Activated naive CD4-positive, alpha-beta T cell treated with anti-CD3 and anti-CD28 coated beads, Interleukin-2, amount 50 U/mL, for 72 hours (primary cell): ENCODE measurements at regions not wholly inside any gene's neighbourhood (a gene's known extent, or its start where the extent isn't known, plus 50 kb on each side); places are given as distances from the start of the nearest gene placed in this dataset.
"Not testable (repeated sequence)": the region's sequence is repeated elsewhere in the genome, so short reads cannot be mapped to it uniquely, and the experiment has no call there.

Source experiments
- ATAC-seq, 2 donors: fragments of 150-1000 bp; cut with Tn5 transposase; 2 replicates each; pipeline ENCODE4 v1.10.0; 2021; ENCODE audit warnings: mild to moderate bottlenecking in 2 of 2, moderate library complexity in 2 of 2
- DNase-seq, 2 donors: peaks; one replicate each; pipeline ENCODE4 v3.0.0; 2021 to 2022; ENCODE audit warnings: low spot score in 2 of 2
- H3K27ac Mint-ChIP-seq, 2 donors: one replicate each; pipeline ENCODE4 v1.8.0; 2022; ENCODE audit warnings: mild to moderate bottlenecking in 2 of 2, mixed read lengths in 2 of 2
- H3K36me3 Mint-ChIP-seq, 2 donors: one replicate each; pipeline ENCODE4 v1.8.0; 2022; ENCODE audit warnings: mixed read lengths in 2 of 2
- H3K9me3 Mint-ChIP-seq, 2 donors: one replicate each; pipeline ENCODE4 v1.8.0; 2022; ENCODE audit warnings: mixed read lengths in 2 of 2

GRCh38 chr10:25869067-25869591, 64.9 kb upstream of the MYO3A start:
- ATAC-seq (no peak), DNase-seq (no peak)
- Mint-ChIP-seq H3K9me3 (peaks cover 9 to 11% of the 10 kb centered on the region in 2 donors), H3K36me3 (no peaks in the 10 kb centered on the region), H3K27ac (no peak overlapping the region)

- H3K27ac Mint-ChIP-seq = no peak overlapping the region
- no peak for ATAC-seq
These were observed 64.4 kb upstream of the MYO3A start for GRCh38 chr10:25869609-25870008.

GRCh38 chr10:25874402-25874801, 59.6 kb upstream of the MYO3A start:
- DNase-seq, H3K36me3 Mint-ChIP-seq, H3K9me3 Mint-ChIP-seq, H3K27ac Mint-ChIP-seq, ATAC-seq: not testable (repeated sequence)

More at GRCh38 chr10:25869609-25870008, 64.4 kb upstream of the MYO3A start:
- peaks cover 5 to 6% of the 10 kb centered on the region in 2 donors for H3K9me3 Mint-ChIP-seq
- no peak for DNase-seq
- no peaks in the 10 kb centered on the region for H3K36me3 Mint-ChIP-seq

- H3K27ac Mint-ChIP-seq = no peak overlapping the region
These were observed 58.4 kb upstream of the MYO3A start for GRCh38 chr10:25875556-25876165.

GRCh38 chr10:25877296-25877695, 56.7 kb upstream of the MYO3A start:
- DNase-seq (no peak), ATAC-seq (no peak)
- Mint-ChIP-seq H3K36me3 (no peaks in the 10 kb centered on the region), H3K27ac (no peak overlapping the region), H3K9me3 (no peaks in the 10 kb centered on the region)

More at GRCh38 chr10:25875556-25876165, 58.4 kb upstream of the MYO3A start:
- Mint-ChIP-seq H3K36me3 (no peaks in the 10 kb centered on the region), H3K9me3 (peaks cover 0 to 6% of the 10 kb centered on the region in 2 donors)
- DNase-seq = peak in 1 of 2 donors; percentile 70
- ATAC-seq = peak in 1 of 2 donors; percentile 61
